ENCODE measurements at regions not wholly inside any gene's neighbourhood (a gene's known extent, or its start where the extent isn't known, plus 50 kb on each side); places are given as distances from the start of the nearest gene placed in this dataset.
"Not testable (repeated sequence)": the region's sequence is repeated elsewhere in the genome, so short reads cannot be mapped to it uniquely, and the experiment has no call there.

- H3K27ac Mint-ChIP-seq (ENCODE audit: unreplicated experiment), result no peak overlapping the region
- no peak for TF ChIP-seq CTCF (IDR thresholded peaks at IDR 0.05)
- DNase-seq (ENCODE audit: extremely low spot score, unreplicated experiment), result no peak
- H3K4me1 Mint-ChIP-seq (ENCODE audit: unreplicated experiment), result peaks cover 10% of the 10 kb centered on the region
- no peaks in the 10 kb centered on the region for H3K27me3 Mint-ChIP-seq (ENCODE audit: unreplicated experiment)
- no peak overlapping the region for H3K4me3 Mint-ChIP-seq (ENCODE audit: unreplicated experiment)
- peaks cover 20% of the 10 kb centered on the region for H3K9me3 Mint-ChIP-seq (ENCODE audit: unreplicated experiment)
- H3K36me3 Mint-ChIP-seq (ENCODE audit: unreplicated experiment), result no peaks in the 10 kb centered on the region
Measured at GRCh38 chr1:79896140-79896539, 889.6 kb upstream of the ADGRL4 start.

- Mint-ChIP-seq H3K4me1 (ENCODE audit: unreplicated experiment) (peaks cover 10% of the 10 kb centered on the region), H3K27me3 (ENCODE audit: unreplicated experiment) (no peaks in the 10 kb centered on the region), H3K27ac (ENCODE audit: unreplicated experiment) (no peak overlapping the region), H3K36me3 (ENCODE audit: unreplicated experiment) (no peaks in the 10 kb centered on the region), H3K4me3 (ENCODE audit: unreplicated experiment) (no peak overlapping the region), H3K9me3 (ENCODE audit: unreplicated experiment) (peaks cover 26% of the 10 kb centered on the region)
- no peak for TF ChIP-seq CTCF (IDR thresholded peaks at IDR 0.05)
- DNase-seq (ENCODE audit: extremely low spot score, unreplicated experiment), result no peak
Measured at GRCh38 chr1:79895573-79895972, 889.0 kb upstream of the ADGRL4 start.

- H3K4me1 Mint-ChIP-seq (ENCODE audit: unreplicated experiment); H3K27me3 Mint-ChIP-seq (ENCODE audit: unreplicated experiment); H3K27ac Mint-ChIP-seq (ENCODE audit: unreplicated experiment); H3K4me3 Mint-ChIP-seq (ENCODE audit: unreplicated experiment); DNase-seq (ENCODE audit: extremely low spot score, unreplicated experiment); H3K36me3 Mint-ChIP-seq (ENCODE audit: unreplicated experiment): not testable (repeated sequence)
- peaks cover 29% of the 10 kb centered on the region for H3K9me3 Mint-ChIP-seq (ENCODE audit: unreplicated experiment)
Measured at GRCh38 chr1:79894129-79894528, 887.6 kb upstream of the ADGRL4 start.

- Mint-ChIP-seq H3K27ac (ENCODE audit: unreplicated experiment) (no peak overlapping the region), H3K36me3 (ENCODE audit: unreplicated experiment) (no peaks in the 10 kb centered on the region), H3K4me3 (ENCODE audit: unreplicated experiment) (no peak overlapping the region), H3K27me3 (ENCODE audit: unreplicated experiment) (no peaks in the 10 kb centered on the region), H3K9me3 (ENCODE audit: unreplicated experiment) (peaks cover 25% of the 10 kb centered on the region), H3K4me1 (ENCODE audit: unreplicated experiment) (no peaks in the 10 kb centered on the region)
- no peak for TF ChIP-seq CTCF (IDR thresholded peaks at IDR 0.05)
- DNase-seq (ENCODE audit: extremely low spot score, unreplicated experiment), result no peak
Measured at GRCh38 chr1:79887059-79887458, 880.5 kb upstream of the ADGRL4 start.

GRCh38 chr1:79885101-79885500 lies 878.6 kb upstream of the ADGRL4 start:
- Mint-ChIP-seq H3K27ac (ENCODE audit: unreplicated experiment) (no peak overlapping the region), H3K36me3 (ENCODE audit: unreplicated experiment) (no peaks in the 10 kb centered on the region), H3K4me3 (ENCODE audit: unreplicated experiment) (no peak overlapping the region), H3K27me3 (ENCODE audit: unreplicated experiment) (no peaks in the 10 kb centered on the region), H3K4me1 (ENCODE audit: unreplicated experiment) (no peaks in the 10 kb centered on the region), H3K9me3 (ENCODE audit: unreplicated experiment) (peaks cover 10% of the 10 kb centered on the region)
- TF ChIP-seq CTCF (IDR thresholded peaks at IDR 0.05), result no peak
- DNase-seq (ENCODE audit: extremely low spot score, unreplicated experiment), result no peak

GRCh38 chr1:79877086-79877485 lies 870.6 kb upstream of the ADGRL4 start:
- Mint-ChIP-seq H3K4me3 (ENCODE audit: unreplicated experiment) (no peak overlapping the region), H3K27ac (ENCODE audit: unreplicated experiment) (no peak overlapping the region), H3K4me1 (ENCODE audit: unreplicated experiment) (peaks cover 5% of the 10 kb centered on the region), H3K9me3 (ENCODE audit: unreplicated experiment) (peaks cover 17% of the 10 kb centered on the region), H3K27me3 (ENCODE audit: unreplicated experiment) (no peaks in the 10 kb centered on the region), H3K36me3 (ENCODE audit: unreplicated experiment) (no peaks in the 10 kb centered on the region)
- no peak for DNase-seq (ENCODE audit: extremely low spot score, unreplicated experiment)
- TF ChIP-seq CTCF (IDR thresholded peaks at IDR 0.05), result no peak
